Neural progenitor cell (in vitro differentiated cells): ENCODE measurements at regions not wholly inside any gene's neighbourhood (a gene's known extent, or its start where the extent isn't known, plus 50 kb on each side); places are given as distances from the start of the nearest gene placed in this dataset.

Source experiments
- DNase-seq: peaks from one replicate; pipeline ENCODE4 v3.0.0-alpha.2; 2016; ENCODE audit warnings: low spot score
- H2AFZ ChIP-seq: fragments of 200-600 bp; sonication (generic); replicated peaks from 2 replicates; pipeline ENCODE4 v1.6.1; 2016; ENCODE audit warnings: antibody characterized with exemption
- H3F3A ChIP-seq: fragments of 200-600 bp; sonication (generic); 2 replicates; pipeline ENCODE4 v1.6.1; 2016; ENCODE audit warnings: antibody characterized with exemption, low read depth
- H3K27ac ChIP-seq: fragments of 200-600 bp; sonication (generic); 2 replicates; pipeline ENCODE4 v1.5.1; 2016; ENCODE audit warnings: mild to moderate bottlenecking
- H3K27me3 ChIP-seq: fragments of 200-600 bp; sonication (generic); 2 replicates; pipeline ENCODE4 v1.6.1; 2016; ENCODE audit warnings: mild to moderate bottlenecking, moderate library complexity
- H3K36me3 ChIP-seq: fragments of 200-600 bp; sonication (generic); 2 replicates; pipeline ENCODE4 v1.5.1; 2016
- H3K4me1 ChIP-seq: fragments of 200-600 bp; sonication (generic); 2 replicates; pipeline ENCODE4 v1.6.1; 2016; ENCODE audit warnings: mixed run types
- H3K4me2 ChIP-seq: fragments of 200-600 bp; sonication (generic); 2 replicates; pipeline ENCODE4 v1.6.1; 2016
- H3K4me3 ChIP-seq: fragments of 200-600 bp; sonication (generic); 2 replicates; pipeline ENCODE4 v1.5.1; 2016
- H3K79me2 ChIP-seq: fragments of 200-600 bp; sonication (generic); 2 replicates; pipeline ENCODE4 v1.6.1; 2016; ENCODE audit warnings: low read depth
- H3K9ac ChIP-seq: fragments of 200-600 bp; sonication (generic); 2 replicates; pipeline ENCODE4 v1.6.1; 2016
- H3K9me3 ChIP-seq: fragments of 200-600 bp; sonication (generic); 2 replicates; pipeline ENCODE4 v1.5.1; 2016; ENCODE audit warnings: low read depth
- H4K20me1 ChIP-seq: fragments of 200-600 bp; sonication (generic); 2 replicates; pipeline ENCODE4 v1.6.1; 2016; ENCODE audit warnings: low read depth
- H3K27ac Mint-ChIP-seq: 3 replicates; pipeline ENCODE4 v1.8.0; 2021; ENCODE audit warnings: mixed read lengths
- H3K27me3 Mint-ChIP-seq: 2 replicates; pipeline ENCODE4 v1.8.0; 2022; ENCODE audit warnings: low read depth, mild to moderate bottlenecking, inconsistent platforms, moderate library complexity, mixed read lengths; ENCODE audit not compliant: insufficient read depth
- H3K36me3 Mint-ChIP-seq: 3 replicates; pipeline ENCODE4 v1.8.0; 2021; ENCODE audit warnings: mixed read lengths
- H3K4me1 Mint-ChIP-seq: 3 replicates; pipeline ENCODE4 v1.8.0; 2021; ENCODE audit warnings: mixed read lengths
- H3K4me3 Mint-ChIP-seq: 3 replicates; pipeline ENCODE4 v1.8.0; 2021; ENCODE audit warnings: mild to moderate bottlenecking, moderate library complexity, mixed read lengths
- H3K9me3 Mint-ChIP-seq: 3 replicates; pipeline ENCODE4 v1.8.0; 2020; ENCODE audit warnings: mixed read lengths
- EZH2 ChIP-seq: fragments of 200-600 bp; sonication (generic); IDR thresholded peaks from 2 replicates; pipeline ENCODE4 v1.6.1; 2017; ENCODE audit warnings: antibody characterized with exemption, mild to moderate bottlenecking, moderate library complexity
- EZH2phosphoT487 ChIP-seq: fragments of 200-600 bp; sonication (generic); IDR thresholded peaks from 2 replicates; pipeline ENCODE4 v1.6.1; 2017; ENCODE audit warnings: antibody characterized with exemption
- TF ChIP-seq, protein P1 (sequence below): fragments of 200-600 bp; sonication (generic); IDR thresholded peaks from 2 replicates; pipeline ENCODE4 v1.5.1; 2017; ENCODE audit warnings: antibody characterized with exemption, mild to moderate bottlenecking

DNA sequence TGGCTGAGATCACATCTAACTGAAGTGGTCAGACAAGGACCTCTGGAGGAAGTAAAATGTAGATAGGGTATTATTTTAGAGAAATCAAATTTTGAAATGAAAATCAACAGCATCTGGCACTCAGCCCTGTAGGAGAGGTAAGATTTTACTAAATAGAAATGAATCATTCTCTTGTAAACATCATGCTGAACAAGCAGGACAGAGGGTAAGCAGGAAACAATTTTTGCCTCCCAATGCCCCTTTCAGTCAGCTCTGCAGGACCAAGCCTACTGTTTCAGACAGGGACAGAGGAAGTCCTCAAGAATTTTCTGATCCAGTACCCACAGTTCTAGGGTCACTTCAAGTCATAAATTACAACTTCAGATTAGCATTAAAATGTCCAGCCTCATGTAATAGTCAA, 190.1 kb downstream of the ESM1 start:
- Histone ChIP-seq H3K4me2 (no peak overlapping the region), H3K9ac (no peak overlapping the region), H2AFZ (no peak overlapping the region), H3K27me3 (no peaks in the 10 kb centered on the region), H3K4me1 (no peaks in the 10 kb centered on the region), H3F3A (no peaks in the 10 kb centered on the region), H3K9me3 (no peaks in the 10 kb centered on the region), H4K20me1 (no peaks in the 10 kb centered on the region), H3K36me3 (no peaks in the 10 kb centered on the region), H3K79me2 (no peaks in the 10 kb centered on the region), H3K27ac (no peak overlapping the region), H3K4me3 (no peak overlapping the region)
- H3K27me3 Mint-ChIP-seq = no peaks in the 10 kb centered on the region
- H3K4me1 Mint-ChIP-seq = no peaks in the 10 kb centered on the region
- no peak for DNase-seq
- TF ChIP-seq, protein P1, sequence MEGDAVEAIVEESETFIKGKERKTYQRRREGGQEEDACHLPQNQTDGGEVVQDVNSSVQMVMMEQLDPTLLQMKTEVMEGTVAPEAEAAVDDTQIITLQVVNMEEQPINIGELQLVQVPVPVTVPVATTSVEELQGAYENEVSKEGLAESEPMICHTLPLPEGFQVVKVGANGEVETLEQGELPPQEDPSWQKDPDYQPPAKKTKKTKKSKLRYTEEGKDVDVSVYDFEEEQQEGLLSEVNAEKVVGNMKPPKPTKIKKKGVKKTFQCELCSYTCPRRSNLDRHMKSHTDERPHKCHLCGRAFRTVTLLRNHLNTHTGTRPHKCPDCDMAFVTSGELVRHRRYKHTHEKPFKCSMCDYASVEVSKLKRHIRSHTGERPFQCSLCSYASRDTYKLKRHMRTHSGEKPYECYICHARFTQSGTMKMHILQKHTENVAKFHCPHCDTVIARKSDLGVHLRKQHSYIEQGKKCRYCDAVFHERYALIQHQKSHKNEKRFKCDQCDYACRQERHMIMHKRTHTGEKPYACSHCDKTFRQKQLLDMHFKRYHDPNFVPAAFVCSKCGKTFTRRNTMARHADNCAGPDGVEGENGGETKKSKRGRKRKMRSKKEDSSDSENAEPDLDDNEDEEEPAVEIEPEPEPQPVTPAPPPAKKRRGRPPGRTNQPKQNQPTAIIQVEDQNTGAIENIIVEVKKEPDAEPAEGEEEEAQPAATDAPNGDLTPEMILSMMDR = no peak
- TF ChIP-seq EZH2phosphoT487 (no peak), EZH2 (no peak)
- H3K27ac Mint-ChIP-seq = no peak overlapping the region
- no peaks in the 10 kb centered on the region for H3K9me3 Mint-ChIP-seq
- H3K4me3 Mint-ChIP-seq = no peak overlapping the region
- H3K36me3 Mint-ChIP-seq = no peaks in the 10 kb centered on the region

DNA sequence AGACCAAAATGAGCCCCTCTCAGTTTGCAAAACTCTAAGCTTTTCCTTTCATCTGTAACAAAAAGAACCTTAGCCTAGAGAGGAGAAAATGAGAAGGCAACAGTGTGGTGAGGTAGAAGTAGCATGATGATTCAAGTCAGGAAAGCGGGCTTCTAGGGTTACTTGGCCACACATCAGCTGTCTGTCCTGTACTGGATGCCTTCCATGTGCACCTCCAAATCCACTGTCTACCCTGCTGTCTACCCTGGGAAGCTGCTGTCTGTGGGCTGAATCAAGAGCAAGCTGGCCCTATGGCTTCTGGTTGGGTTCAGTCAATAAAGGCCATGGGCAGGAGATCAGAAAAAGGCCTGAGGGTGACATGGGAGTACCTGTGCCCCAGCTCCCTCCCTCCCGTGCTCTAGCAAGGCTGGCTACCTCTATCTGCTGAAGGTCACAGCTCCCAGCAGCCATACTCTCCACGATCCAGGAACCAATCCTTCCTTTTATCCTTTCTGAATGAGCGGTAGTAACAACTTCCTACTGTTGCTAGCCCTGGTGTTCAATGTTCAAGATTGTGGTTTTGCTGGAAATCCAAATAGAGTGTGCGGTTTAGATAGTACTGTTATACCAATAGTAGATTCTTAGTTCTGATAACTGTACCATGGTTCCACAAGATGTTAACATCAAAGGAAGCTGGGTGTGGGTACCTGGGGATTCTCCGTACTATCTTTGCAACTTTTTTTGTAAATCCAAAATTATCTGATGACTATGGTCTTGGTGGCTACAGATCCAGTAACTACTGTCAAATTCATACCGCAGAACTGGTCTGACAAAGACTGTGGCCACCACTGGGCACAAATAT, 191.0 kb downstream of the ESM1 start:
- Histone ChIP-seq H3F3A (no peaks in the 10 kb centered on the region), H3K27me3 (no peaks in the 10 kb centered on the region), H3K9me3 (no peaks in the 10 kb centered on the region), H3K27ac (no peak overlapping the region), H3K79me2 (no peaks in the 10 kb centered on the region), H4K20me1 (no peaks in the 10 kb centered on the region), H2AFZ (no peak overlapping the region), H3K9ac (no peak overlapping the region), H3K4me2 (no peak overlapping the region), H3K4me1 (no peaks in the 10 kb centered on the region), H3K36me3 (no peaks in the 10 kb centered on the region), H3K4me3 (no peak overlapping the region)
- Mint-ChIP-seq H3K36me3 (no peaks in the 10 kb centered on the region), H3K27ac (no peak overlapping the region), H3K4me3 (no peak overlapping the region), H3K27me3 (no peaks in the 10 kb centered on the region), H3K4me1 (no peaks in the 10 kb centered on the region), H3K9me3 (no peaks in the 10 kb centered on the region)
- DNase-seq = no peak
- TF ChIP-seq, protein P1 = no peak
- TF ChIP-seq EZH2 (no peak), EZH2phosphoT487 (no peak)

- H3K79me2 ChIP-seq = no peaks in the 10 kb centered on the region
- no peak overlapping the region for H3K27ac Mint-ChIP-seq
- H2AFZ ChIP-seq = no peak overlapping the region
- no peaks in the 10 kb centered on the region for H3K9me3 ChIP-seq
- no peak overlapping the region for H3K4me3 ChIP-seq
- H3K9ac ChIP-seq = no peak overlapping the region
- no peaks in the 10 kb centered on the region for H3K9me3 Mint-ChIP-seq
- H3K4me2 ChIP-seq = no peak overlapping the region
- no peaks in the 10 kb centered on the region for H4K20me1 ChIP-seq
- H3K36me3 Mint-ChIP-seq = no peaks in the 10 kb centered on the region
- DNase-seq = no peak
- H3K36me3 ChIP-seq = no peaks in the 10 kb centered on the region
- H3K27me3 Mint-ChIP-seq = no peaks in the 10 kb centered on the region
- no peak overlapping the region for H3K4me3 Mint-ChIP-seq
- TF ChIP-seq, protein P1 = no peak
- H3K27me3 ChIP-seq = no peaks in the 10 kb centered on the region
- H3K4me1 ChIP-seq = no peaks in the 10 kb centered on the region
- H3K4me1 Mint-ChIP-seq = no peaks in the 10 kb centered on the region
- no peaks in the 10 kb centered on the region for H3F3A ChIP-seq
- H3K27ac ChIP-seq = no peak overlapping the region
Observed at GRCh38 chr5:54793468-54794134, 191.8 kb downstream of the ESM1 start.
